ENCODE measurements at regions not wholly inside any gene's neighbourhood (a gene's known extent, or its start where the extent isn't known, plus 50 kb on each side); places are given as distances from the start of the nearest gene placed in this dataset.

DNA sequence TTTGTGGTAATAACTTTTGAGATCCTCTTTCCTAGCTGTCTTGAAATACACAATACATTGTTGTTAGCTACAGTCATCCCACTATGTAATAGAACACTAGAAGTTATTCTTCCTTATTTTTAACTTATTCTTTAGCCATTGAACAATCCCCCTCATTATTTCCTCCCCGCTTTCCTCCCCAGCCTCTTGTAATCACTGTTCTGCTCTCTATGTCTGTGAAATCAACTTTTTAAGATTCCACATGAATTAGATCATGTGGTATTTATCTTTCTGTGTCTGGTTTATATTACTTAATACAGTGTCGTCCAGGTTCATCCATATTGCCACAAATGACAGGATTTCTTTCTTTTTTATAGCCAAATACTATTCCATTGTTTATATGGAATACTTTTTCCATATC lies 72.9 kb downstream of the SLC10A2 start:
- DNase-seq = no peak

- no peak for DNase-seq
Measured at GRCh38 chr13:102984210-102984609, 82.0 kb downstream of the SLC10A2 start.

GRCh38 chr13:102983496-102983895 lies 82.7 kb downstream of the SLC10A2 start:
- no peak for DNase-seq

GRCh38 chr13:102980331-102980982 lies 85.8 kb downstream of the SLC10A2 start:
- DNase-seq = no peak

GRCh38 chr13:102978168-102978567 lies 88.0 kb downstream of the SLC10A2 start:
- no peak for DNase-seq

DNA sequence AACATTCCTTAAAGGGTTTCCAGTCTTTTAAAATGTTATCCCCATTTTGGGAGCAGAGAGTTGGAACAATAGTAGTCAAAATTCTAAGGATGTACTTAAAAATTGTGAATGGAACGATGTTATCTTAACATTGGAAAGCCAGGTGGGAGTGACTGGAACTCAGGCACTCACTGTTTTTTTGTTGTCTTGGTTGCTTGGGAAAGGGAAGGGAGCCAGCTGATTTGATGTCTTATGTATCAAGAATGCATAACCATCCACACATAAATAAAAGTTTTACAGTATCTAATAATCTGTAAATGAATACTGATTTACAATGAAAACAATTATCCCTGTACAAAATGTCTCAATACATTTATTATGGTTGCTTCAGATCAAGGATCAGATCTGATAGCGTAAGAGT lies 88.7 kb downstream of the SLC10A2 start:
- no peak for DNase-seq

DNA sequence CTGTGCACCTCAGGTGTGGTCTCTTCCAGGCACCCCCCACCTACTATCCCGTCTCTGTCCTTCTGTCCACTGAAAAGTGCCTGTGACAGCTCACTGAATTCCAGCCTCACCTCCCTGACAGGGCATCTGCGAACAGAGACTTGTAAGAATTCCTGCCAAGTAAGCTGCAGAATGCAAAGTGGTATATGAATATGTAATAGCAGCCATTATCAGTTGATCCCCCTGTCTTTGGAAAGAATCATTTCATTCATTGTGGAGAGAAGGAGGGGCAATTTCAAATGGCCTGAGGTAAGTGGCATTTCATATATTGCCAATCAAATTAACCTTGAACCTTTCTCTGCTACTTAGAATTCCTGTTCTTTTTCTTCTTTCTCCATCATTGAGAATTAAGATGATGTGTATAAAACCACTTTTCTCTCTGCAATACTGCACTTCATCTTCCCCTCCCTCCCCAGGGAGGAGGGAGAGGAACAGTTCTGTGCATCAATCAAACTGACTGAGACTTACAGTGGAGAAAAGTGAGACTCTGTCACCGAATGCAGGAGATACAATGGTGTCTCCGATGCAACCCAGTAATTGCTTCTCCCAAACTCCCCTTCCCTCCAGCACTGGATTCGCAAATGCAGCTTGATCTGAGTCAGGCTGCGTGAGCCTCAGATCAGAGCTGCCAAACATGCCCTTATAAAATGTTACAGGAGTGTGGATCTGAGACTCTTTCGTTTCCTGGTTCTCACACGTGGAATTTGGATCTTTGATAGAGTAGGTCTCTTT lies 91.7 kb downstream of the SLC10A2 start:
- DNase-seq = no peak

DNA sequence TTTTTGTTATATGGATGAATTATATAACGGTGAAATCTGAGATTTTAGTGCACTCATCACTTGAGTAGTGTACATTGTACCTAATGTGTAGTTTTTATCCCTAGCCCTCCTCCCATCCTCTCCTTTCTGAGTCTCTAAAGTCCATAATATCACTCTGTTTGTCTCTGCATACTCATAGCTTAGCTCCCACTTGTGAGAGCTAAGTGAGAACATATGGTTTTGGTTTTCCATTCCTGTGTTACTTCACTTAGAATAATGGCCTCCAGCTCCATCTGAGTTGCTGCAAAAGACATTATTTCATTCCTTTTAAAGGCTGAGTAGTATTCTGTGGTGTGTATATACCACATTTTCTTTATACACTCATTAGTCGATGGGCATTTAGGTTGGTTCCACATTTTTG lies 94.0 kb downstream of the SLC10A2 start:
- no peak for DNase-seq

DNA sequence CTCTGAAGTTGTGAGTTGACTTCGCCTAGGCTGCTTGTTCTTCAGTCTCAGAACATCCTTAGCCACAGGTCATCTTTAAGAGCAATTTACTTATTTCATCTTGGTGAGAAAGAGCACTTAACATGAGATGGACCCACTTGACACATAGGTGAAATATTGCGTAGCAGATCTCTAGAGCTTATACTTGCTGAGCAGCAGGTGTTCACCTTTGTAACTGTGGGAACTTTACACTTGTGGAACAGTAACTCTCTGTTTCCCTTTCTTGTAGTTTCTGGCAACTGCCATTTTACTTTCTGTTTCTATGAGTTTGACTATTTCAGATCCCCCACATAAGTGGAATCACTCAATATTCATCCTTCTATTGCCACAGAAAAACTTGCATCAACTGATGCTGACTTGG lies 95.7 kb downstream of the SLC10A2 start:
- no peak for DNase-seq

DNA sequence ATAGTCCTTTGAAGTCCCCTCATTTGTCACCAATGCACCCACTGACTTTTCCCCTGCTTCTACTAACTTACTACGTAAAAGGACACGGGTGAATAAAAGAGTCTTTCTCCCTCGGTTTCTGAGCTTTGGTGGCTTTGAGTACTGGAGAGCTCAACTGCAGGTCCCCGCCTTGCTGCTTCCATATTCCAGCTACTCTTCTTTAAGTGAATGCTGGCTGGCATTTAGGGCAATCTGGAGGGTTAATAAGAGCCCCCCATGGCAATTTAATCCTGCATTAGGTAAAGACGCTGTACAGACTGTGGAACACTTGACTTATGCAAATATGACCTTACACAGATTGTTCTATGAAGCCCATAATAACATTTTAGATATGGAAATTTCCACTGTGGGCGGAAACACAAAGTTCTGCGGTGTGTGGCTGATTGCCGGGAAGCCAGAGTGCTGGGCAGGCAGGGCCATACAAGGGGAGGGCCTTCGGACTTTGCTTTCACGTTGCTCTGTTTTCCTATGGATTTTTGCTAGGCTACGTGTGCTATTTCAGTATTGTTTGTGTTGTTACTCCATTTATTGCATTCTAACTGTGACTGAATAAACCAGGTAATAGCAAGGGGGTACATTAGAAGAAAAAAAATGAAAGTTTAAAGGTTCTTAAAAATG lies 97.5 kb downstream of the SLC10A2 start:
- no peak for DNase-seq

- DNase-seq = no peak
Measured at GRCh38 chr13:102965802-102966201, 100.4 kb downstream of the SLC10A2 start.

DNA sequence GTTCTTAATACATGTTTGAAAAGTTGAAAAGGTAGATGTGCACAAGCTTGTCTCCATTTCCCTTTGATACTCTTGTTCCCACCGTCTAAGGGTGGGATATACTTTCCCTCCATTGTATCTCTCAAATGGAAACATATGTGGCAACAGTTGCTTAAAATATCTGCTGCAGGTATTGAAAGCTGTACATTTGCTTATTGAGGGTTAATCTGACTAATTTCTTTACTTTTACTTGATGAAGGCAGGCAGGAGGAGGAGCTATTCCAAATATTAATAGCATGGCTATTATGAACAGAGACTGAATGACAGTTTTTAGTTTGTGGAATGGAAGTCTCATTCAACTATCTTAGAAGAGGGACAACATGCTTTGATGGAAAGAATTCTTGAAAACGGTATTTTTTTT lies 103.8 kb downstream of the SLC10A2 start:
- no peak for DNase-seq

DNA sequence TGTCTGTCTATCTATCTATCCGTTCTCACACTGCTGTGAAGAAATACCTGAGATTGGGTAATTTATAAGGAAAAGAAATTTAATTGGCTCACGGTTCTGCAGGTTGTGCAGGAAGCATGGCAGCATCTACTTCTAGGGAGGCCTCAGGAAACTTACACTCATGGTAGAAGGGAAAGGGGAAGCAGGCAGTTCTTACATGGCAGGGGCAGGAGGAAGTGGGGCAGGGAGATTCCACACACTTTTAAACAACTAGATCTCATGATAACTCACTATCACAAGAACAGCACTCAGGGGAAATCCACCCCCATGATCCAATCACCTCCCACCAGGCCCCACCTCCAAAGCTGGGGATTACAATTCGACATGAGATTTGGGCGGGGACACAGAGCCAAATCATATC lies 105.3 kb downstream of the SLC10A2 start:
- peak in 1 of 2 donors; percentile 9 for DNase-seq

GRCh38 chr13:102956449-102956848 lies 109.8 kb downstream of the SLC10A2 start:
- DNase-seq = no peak

- no peak for DNase-seq
Measured at GRCh38 chr13:102954350-102954749, 108.5 kb downstream of the ERCC5 start.

DNA sequence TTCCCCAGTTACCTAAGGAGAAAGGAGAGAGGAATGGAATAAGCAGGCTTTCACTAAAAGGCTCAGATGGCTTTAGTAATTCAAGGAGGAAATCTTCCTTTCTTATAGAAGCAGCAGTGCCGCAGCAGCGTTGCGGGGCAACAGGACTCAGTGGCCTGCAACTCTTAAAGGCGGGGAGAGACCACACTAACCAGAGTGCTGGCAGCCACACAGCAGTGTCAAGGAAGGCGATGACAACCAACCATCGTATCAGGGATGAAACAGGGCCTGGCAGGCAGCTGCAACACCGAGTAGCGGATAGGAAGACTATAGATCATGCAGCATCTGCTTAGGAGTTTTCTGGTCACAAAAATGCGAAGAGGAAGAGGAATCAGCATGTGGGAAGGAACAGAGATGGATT lies 106.0 kb downstream of the ERCC5 start:
- no peak for DNase-seq

DNA sequence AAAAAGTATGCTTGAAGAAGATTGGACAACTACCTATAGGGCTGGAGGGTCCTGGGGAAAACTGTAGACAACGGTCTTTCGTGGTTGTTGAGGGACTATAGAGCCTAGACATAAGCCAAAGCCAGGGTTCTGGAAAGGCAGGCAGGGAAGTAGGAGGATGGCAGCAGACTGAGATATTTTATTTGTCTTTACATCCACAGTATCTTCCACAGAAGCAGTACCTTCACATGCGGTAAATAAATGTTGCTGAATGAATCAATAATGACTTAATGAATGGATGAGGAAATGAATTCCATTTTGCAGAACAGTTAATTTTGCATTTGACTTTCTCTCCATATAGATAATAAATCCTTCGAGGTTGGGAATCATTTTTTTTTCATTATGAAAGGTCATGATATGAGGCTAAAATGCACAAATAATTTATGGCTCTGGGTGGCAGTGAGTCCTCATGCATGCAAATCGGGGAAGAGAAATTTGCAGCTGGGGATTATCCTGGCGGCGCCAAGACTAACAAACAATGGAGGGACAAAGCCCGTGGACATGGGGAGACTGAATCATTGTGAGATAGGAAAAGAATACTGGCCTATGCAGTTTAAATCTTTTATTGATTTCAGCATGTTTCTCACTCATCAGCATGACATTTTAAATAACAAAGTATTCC lies 102.0 kb downstream of the ERCC5 start:
- no peak for DNase-seq

GRCh38 chr13:102945886-102946285 lies 100.1 kb downstream of the ERCC5 start:
- no peak for DNase-seq

DNA sequence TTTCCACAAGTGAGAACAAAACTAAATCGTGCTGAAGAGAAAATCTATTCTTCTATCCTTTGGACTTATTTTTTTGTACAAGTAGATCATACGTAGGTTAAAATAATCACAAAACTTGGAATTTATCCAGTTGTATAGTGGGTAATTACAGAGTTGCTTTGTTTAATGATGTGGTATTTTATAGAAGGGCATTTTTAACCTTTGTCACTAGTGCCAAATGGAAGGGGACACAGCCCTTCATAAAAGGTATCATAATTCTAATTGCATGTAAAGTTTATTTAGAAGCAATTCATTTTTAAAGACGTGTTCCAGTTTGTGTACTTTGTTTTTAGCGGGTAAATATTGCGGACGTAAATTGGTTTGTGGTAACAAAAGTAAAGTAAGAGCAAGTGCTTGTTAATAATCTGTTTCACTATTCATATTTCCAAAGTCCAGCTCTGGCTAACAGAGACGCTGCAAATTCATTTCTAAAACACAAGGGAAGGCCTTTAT lies 99.5 kb downstream of the ERCC5 start:
- DNase-seq = no peak

DNA sequence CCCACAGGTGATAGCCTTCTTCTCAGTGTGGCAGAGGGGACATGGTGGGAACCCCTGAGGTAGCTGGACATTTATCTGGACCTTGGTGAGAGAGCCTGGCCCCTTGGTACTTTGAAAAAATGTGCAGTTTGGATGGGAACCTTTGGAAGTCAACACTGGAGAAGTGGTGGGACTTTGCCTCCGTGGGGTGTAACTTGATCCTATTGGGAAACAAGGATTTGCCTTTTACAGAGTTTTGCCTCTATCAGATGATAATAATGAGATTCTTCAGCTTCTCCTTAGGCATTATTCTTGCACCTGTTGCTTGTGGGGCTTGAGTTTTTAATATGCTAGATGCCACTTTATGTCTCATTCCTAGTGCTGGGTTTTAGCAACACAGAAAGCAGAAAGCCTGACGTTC lies 99.0 kb downstream of the ERCC5 start:
- DNase-seq = no peak

DNA sequence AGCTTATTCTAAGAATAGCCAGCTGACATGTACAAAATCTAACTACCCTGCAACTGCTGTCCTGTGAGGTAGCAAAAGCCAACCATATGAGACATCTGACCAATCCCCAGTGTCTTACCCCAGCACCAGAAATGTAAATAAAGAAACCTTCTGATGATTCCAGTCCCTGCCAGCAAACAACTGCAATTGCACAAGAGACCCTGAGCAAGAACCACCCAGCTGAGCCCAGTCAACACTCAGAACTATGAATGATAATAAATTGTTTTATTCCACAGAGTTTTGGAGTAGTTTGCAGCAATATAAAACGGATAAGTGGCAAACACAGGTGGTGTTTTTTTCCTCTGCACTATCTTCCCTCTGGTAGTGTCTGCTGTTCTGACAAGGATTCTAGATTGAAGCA lies 94.9 kb downstream of the ERCC5 start:
- no peak for DNase-seq

- DNase-seq = no peak
Measured at GRCh38 chr13:102940143-102940542, 94.3 kb downstream of the ERCC5 start.

DNA sequence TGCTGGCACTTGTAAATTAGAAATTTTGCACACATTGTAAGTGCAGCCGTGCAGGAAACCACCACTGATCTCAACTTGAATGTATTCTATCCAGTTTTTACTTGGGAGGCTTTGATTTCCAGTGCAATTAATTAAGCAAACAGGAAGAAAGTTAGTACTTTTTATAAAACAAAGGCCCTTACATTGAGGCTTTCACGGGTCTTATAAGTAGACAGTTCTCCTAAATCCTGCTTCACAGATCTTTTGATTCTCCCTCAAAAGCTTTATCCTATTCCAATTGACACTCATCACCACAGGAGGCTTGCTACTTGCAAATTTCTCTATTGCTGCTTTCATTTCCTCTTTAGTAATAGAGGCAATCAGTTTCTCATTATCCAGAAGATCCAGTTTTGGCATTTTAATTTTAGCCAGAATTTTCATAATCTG lies 90.1 kb downstream of the ERCC5 start:
- DNase-seq = no peak

All from inflammatory macrophage (primary cell).